T-helper 9 cell (primary cell): ENCODE measurements at regions not wholly inside any gene's neighbourhood (a gene's known extent, or its start where the extent isn't known, plus 50 kb on each side); places are given as distances from the start of the nearest gene placed in this dataset.
"Not testable (repeated sequence)": the region's sequence is repeated elsewhere in the genome, so short reads cannot be mapped to it uniquely, and the experiment has no call there.

ENCODE experiments used
- DNase-seq: peaks from one replicate; pipeline ENCODE4 v3.0.0-alpha.2; 2020

GRCh38 chr1:172839639-172840038 lies 180.7 kb downstream of the FASLG start:
- not testable (repeated sequence) for DNase-seq

GRCh38 chr1:172843444-172843843 lies 184.5 kb downstream of the FASLG start:
- no peak for DNase-seq

- peak; percentile 22 for DNase-seq
Observed at GRCh38 chr1:172845371-172845770, 186.5 kb downstream of the FASLG start.

- no peak for DNase-seq
Observed at GRCh38 chr1:172845865-172846264, 187.0 kb downstream of the FASLG start.

- DNase-seq: not testable (repeated sequence)
Observed at GRCh38 chr1:172847814-172848213, 188.9 kb downstream of the FASLG start.

- no peak for DNase-seq
Observed at GRCh38 chr1:172849653-172850052, 190.8 kb downstream of the FASLG start.

GRCh38 chr1:172851077-172851476 lies 192.2 kb downstream of the FASLG start:
- no peak for DNase-seq

GRCh38 chr1:172851856-172852255 lies 193.0 kb downstream of the FASLG start:
- DNase-seq: no peak

- not testable (repeated sequence) for DNase-seq
Observed at GRCh38 chr1:172855983-172856382, 194.8 kb downstream of the TNFSF18 start.

GRCh38 chr1:172863031-172863430 lies 187.7 kb downstream of the TNFSF18 start:
- DNase-seq: no peak

- DNase-seq: no peak
Observed at GRCh38 chr1:172867216-172867818, 183.4 kb downstream of the TNFSF18 start.

GRCh38 chr1:172870901-172871606 lies 179.7 kb downstream of the TNFSF18 start:
- DNase-seq: no peak

GRCh38 chr1:172874950-172875349 lies 175.8 kb downstream of the TNFSF18 start:
- no peak for DNase-seq

- DNase-seq: no peak
Observed at GRCh38 chr1:172875892-172876291, 174.8 kb downstream of the TNFSF18 start.

- no peak for DNase-seq
Observed at GRCh38 chr1:172882385-172882784, 168.4 kb downstream of the TNFSF18 start.

- no peak for DNase-seq
Observed at GRCh38 chr1:172882791-172883386, 167.9 kb downstream of the TNFSF18 start.

- DNase-seq: no peak
Observed at GRCh38 chr1:172883387-172883791, 167.4 kb downstream of the TNFSF18 start.

GRCh38 chr1:172883844-172884243 lies 166.9 kb downstream of the TNFSF18 start:
- DNase-seq: no peak

- no peak for DNase-seq
Observed at GRCh38 chr1:172885411-172885810, 165.3 kb downstream of the TNFSF18 start.

GRCh38 chr1:172885971-172886370 lies 164.8 kb downstream of the TNFSF18 start:
- DNase-seq: no peak

GRCh38 chr1:172887162-172887561 lies 163.6 kb downstream of the TNFSF18 start:
- no peak for DNase-seq

GRCh38 chr1:172893146-172893841 lies 157.4 kb downstream of the TNFSF18 start:
- DNase-seq: no peak

- no peak for DNase-seq
Observed at GRCh38 chr1:172894349-172895049, 156.2 kb downstream of the TNFSF18 start.
